ENCODE measurements at regions not wholly inside any gene's neighbourhood (a gene's known extent, or its start where the extent isn't known, plus 50 kb on each side); places are given as distances from the start of the nearest gene placed in this dataset.

GRCh38 chr5:2802693-2803365 lies 51.4 kb upstream of the IRX2 start (continued):
- no peak for TF ChIP-seq EZH2 (IDR thresholded peaks at IDR 0.05)
- TF ChIP-seq SRF (IDR thresholded peaks at IDR 0.05; ENCODE audit: low read depth), result no peak
- no peak for TF ChIP-seq MAX (IDR thresholded peaks at IDR 0.05)
- no peak for TF ChIP-seq ZFX (IDR thresholded peaks at IDR 0.05)
- TF ChIP-seq ZNF274 (IDR thresholded peaks at IDR 0.05; ENCODE audit: low read depth, low read length), result no peak
- TF ChIP-seq ELF1 (IDR thresholded peaks at IDR 0.05; ENCODE audit: borderline replicate concordance, low read depth), result no peak
- no peak for TF ChIP-seq SIN3A (IDR thresholded peaks at IDR 0.05; ENCODE audit: low read depth)
- no peak for TF ChIP-seq POLR2AphosphoS5 (IDR thresholded peaks at IDR 0.05; ENCODE audit: low read depth, low read length)
- no peak for TF ChIP-seq SP1 (IDR thresholded peaks at IDR 0.05; ENCODE audit: low read depth)
- TF ChIP-seq CEBPB (IDR thresholded peaks at IDR 0.05; ENCODE audit: low read depth), result no peak

GRCh38 chr5:2801577-2802525 lies 50.4 kb upstream of the IRX2 start:
- H3K4me2 ChIP-seq (ENCODE audit: low read length), result no peak overlapping the region
- H3K4me3 ChIP-seq (replicated peaks in 1 of 2; ENCODE audit: low read depth in 1 of 2, low read length in 2 of 2), result no peak overlapping the region
- H3K36me3 ChIP-seq (ENCODE audit: control insufficient read depth in 1 of 2, insufficient read depth in 2 of 2, low read length in 2 of 2), result no peaks in the 10 kb centered on the region
- no peak for DNase-seq (ENCODE audit: low read depth, low spot score)
- intact Hi-C loops (cut with micrococcal nuclease), result no loop called here
- no peaks in the 10 kb centered on the region for H3K4me1 ChIP-seq (ENCODE audit: control insufficient read depth in 1 of 2, insufficient read depth in 2 of 2, low read length in 2 of 2)
- H3K79me2 ChIP-seq (ENCODE audit: insufficient read depth, low read length), result no peaks in the 10 kb centered on the region
- H3K9ac ChIP-seq (ENCODE audit: low read length), result no peak overlapping the region
- ATAC-seq, result no peak
- RAD21 ChIA-PET (ENCODE audit: low non-redundant PET in 1 of 2, low total read pairs in 2 of 2, uncharacterized antibody in 2 of 2, unreplicated experiment in 2 of 2), result no interaction called here
- no peak overlapping the region for H2AFZ ChIP-seq (ENCODE audit: low read depth, low read length, poor library complexity, severe bottlenecking)
- H4K20me1 ChIP-seq (ENCODE audit: insufficient read depth), result no peaks in the 10 kb centered on the region
- no peaks in the 10 kb centered on the region for H3K27me3 ChIP-seq (ENCODE audit: insufficient read depth, low read length)
- POLR2A ChIA-PET, result no interaction called here
- CTCF ChIA-PET, result no interaction called here
- peaks cover 0 to 13% of the 10 kb centered on the region in 2 experiments; a peak in 2 of 4 replicates for H3K9me3 ChIP-seq (ENCODE audit: control insufficient read depth in 1 of 2, insufficient read depth in 1 of 2, low read depth in 1 of 2, low read length in 2 of 2)
- no peak overlapping the region for H3K27ac ChIP-seq (ENCODE audit: low read depth, low read length)
- H3K9me2 ChIP-seq (ENCODE audit: insufficient read depth), result no peaks in the 10 kb centered on the region
- no TSS peak for BruUV-seq (replicated peaks)
- TF ChIP-seq POLR2A (IDR thresholded peaks at IDR 0.05; ENCODE audit: borderline replicate concordance, extremely low read depth, insufficient read depth, insufficient read length) (no peak), SIN3A (IDR thresholded peaks at IDR 0.05; ENCODE audit: low read depth) (no peak), MAX (IDR thresholded peaks at IDR 0.05) (no peak), REST (IDR thresholded peaks at IDR 0.05; ENCODE audit: low read depth) (no peak), CBX3 (IDR thresholded peaks at IDR 0.05; ENCODE audit: low read depth) (no peak), EZH2 (IDR thresholded peaks at IDR 0.05) (no peak), ATF3 (IDR thresholded peaks at IDR 0.05) (no peak), SRF (IDR thresholded peaks at IDR 0.05; ENCODE audit: low read depth) (no peak), EZH2phosphoT487 (IDR thresholded peaks at IDR 0.05; ENCODE audit: borderline replicate concordance) (no peak), TCF7L2 (IDR thresholded peaks at IDR 0.05; ENCODE audit: borderline replicate concordance, extremely low read depth, insufficient read depth, insufficient read length) (no peak), ZBTB33 (IDR thresholded peaks at IDR 0.05; ENCODE audit: extremely low read depth, insufficient replicate concordance, low read length) (no peak), ZNF274 (IDR thresholded peaks at IDR 0.05; ENCODE audit: low read depth, low read length) (no peak), ELF1 (IDR thresholded peaks at IDR 0.05; ENCODE audit: borderline replicate concordance, low read depth) (no peak), SP1 (IDR thresholded peaks at IDR 0.05; ENCODE audit: low read depth) (no peak)
